ENCODE measurements at regions not wholly inside any gene's neighbourhood (a gene's known extent, or its start where the extent isn't known, plus 50 kb on each side); places are given as distances from the start of the nearest gene placed in this dataset.

DNA sequence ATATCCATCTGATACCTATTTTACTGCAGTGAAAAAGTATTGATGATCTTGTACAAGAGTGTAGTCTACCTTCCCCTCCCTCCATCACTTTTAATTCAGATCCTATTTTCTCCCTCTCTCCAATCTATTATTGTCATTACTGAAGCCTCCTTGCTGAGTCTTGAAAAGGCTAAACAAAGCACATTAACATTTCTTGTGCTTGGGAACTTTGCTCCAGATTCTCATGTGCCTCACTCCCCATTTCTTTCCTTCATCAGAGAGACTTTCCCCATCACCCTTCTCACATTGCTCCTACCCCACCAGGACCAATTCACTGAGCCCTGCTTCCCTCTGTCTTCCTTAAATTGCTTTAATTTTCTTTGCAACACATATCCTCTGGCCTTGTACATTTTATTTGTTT, 736.2 kb upstream of the GCFC2 start (continued):
- TF ChIP-seq, protein P1, sequence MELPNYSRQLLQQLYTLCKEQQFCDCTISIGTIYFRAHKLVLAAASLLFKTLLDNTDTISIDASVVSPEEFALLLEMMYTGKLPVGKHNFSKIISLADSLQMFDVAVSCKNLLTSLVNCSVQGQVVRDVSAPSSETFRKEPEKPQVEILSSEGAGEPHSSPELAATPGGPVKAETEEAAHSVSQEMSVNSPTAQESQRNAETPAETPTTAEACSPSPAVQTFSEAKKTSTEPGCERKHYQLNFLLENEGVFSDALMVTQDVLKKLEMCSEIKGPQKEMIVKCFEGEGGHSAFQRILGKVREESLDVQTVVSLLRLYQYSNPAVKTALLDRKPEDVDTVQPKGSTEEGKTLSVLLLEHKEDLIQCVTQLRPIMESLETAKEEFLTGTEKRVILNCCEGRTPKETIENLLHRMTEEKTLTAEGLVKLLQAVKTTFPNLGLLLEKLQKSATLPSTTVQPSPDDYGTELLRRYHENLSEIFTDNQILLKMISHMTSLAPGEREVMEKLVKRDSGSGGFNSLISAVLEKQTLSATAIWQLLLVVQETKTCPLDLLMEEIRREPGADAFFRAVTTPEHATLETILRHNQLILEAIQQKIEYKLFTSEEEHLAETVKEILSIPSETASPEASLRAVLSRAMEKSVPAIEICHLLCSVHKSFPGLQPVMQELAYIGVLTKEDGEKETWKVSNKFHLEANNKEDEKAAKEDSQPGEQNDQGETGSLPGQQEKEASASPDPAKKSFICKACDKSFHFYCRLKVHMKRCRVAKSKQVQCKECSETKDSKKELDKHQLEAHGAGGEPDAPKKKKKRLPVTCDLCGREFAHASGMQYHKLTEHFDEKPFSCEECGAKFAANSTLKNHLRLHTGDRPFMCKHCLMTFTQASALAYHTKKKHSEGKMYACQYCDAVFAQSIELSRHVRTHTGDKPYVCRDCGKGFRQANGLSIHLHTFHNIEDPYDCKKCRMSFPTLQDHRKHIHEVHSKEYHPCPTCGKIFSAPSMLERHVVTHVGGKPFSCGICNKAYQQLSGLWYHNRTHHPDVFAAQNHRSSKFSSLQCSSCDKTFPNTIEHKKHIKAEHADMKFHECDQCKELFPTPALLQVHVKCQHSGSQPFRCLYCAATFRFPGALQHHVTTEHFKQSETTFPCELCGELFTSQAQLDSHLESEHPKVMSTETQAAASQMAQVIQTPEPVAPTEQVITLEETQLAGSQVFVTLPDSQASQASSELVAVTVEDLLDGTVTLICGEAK (IDR thresholded peaks at IDR 0.05): no peak
- TF ChIP-seq, protein P1 (CRISPR knock-in tag; IDR thresholded peaks at IDR 0.05): no peak
- TF ChIP-seq, protein P2, sequence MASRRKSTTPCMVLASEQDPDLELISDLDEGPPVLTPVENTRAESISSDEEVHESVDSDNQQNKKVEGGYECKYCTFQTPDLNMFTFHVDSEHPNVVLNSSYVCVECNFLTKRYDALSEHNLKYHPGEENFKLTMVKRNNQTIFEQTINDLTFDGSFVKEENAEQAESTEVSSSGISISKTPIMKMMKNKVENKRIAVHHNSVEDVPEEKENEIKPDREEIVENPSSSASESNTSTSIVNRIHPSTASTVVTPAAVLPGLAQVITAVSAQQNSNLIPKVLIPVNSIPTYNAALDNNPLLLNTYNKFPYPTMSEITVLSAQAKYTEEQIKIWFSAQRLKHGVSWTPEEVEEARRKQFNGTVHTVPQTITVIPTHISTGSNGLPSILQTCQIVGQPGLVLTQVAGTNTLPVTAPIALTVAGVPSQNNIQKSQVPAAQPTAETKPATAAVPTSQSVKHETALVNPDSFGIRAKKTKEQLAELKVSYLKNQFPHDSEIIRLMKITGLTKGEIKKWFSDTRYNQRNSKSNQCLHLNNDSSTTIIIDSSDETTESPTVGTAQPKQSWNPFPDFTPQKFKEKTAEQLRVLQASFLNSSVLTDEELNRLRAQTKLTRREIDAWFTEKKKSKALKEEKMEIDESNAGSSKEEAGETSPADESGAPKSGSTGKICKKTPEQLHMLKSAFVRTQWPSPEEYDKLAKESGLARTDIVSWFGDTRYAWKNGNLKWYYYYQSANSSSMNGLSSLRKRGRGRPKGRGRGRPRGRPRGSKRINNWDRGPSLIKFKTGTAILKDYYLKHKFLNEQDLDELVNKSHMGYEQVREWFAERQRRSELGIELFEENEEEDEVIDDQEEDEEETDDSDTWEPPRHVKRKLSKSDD (CRISPR knock-in tag; IDR thresholded peaks at IDR 0.05; ENCODE audit: low read depth): no peak
- TF ChIP-seq ZNF317 (CRISPR knock-in tag; IDR thresholded peaks at IDR 0.05) (no peak), ZFP82 (CRISPR knock-in tag; IDR thresholded peaks at IDR 0.05; ENCODE audit: borderline replicate concordance) (no peak), ZNF138 (CRISPR knock-in tag; IDR thresholded peaks at IDR 0.05; ENCODE audit: low read depth) (no peak), PAWR (CRISPR knock-in tag; IDR thresholded peaks at IDR 0.05; ENCODE audit: borderline replicate concordance) (no peak), GLI4 (CRISPR knock-in tag; IDR thresholded peaks at IDR 0.05; ENCODE audit: borderline replicate concordance) (no peak), RORA (CRISPR knock-in tag; IDR thresholded peaks at IDR 0.05) (no peak), ZNF570 (CRISPR knock-in tag; IDR thresholded peaks at IDR 0.05; ENCODE audit: borderline replicate concordance) (no peak), SNAI1 (CRISPR knock-in tag; IDR thresholded peaks at IDR 0.05; ENCODE audit: borderline replicate concordance) (no peak), ZSCAN21 (CRISPR knock-in tag; IDR thresholded peaks at IDR 0.05; ENCODE audit: borderline replicate concordance) (no peak), PAX8 (CRISPR knock-in tag; IDR thresholded peaks at IDR 0.05; ENCODE audit: borderline replicate concordance) (no peak)
